Amniotic epithelial cell (primary cell): ENCODE measurements at regions not wholly inside any gene's neighbourhood (a gene's known extent, or its start where the extent isn't known, plus 50 kb on each side); places are given as distances from the start of the nearest gene placed in this dataset.
A peak's percentile ranks its signal among the peaks of the same experiment; 100 is the strongest.

Experiments
- DNase-seq: peaks from one replicate; pipeline ENCODE4 v3.0.0-alpha.2; 2010; ENCODE audit warnings: low read depth

DNA sequence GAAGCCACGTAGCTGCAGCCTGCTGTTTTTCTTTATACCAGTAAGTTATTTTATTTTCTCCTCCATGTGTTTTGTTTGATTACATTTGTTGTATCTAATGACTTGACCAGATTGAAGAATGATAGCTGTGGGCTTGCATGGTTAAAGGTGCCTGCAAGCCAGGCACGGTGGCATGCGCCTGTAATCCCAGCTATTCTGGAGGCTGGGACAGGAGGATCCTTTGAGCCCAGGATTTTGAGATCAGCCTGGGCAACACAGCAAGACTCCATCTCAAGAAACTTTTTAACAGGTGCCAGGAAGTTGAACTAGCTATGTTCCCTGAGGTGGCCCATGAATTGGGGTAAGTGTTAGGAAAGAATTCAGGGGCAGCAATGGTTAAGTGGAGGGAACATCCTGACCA is 179.4 kb downstream of the IRS1 start:
- DNase-seq, result no peak

DNA sequence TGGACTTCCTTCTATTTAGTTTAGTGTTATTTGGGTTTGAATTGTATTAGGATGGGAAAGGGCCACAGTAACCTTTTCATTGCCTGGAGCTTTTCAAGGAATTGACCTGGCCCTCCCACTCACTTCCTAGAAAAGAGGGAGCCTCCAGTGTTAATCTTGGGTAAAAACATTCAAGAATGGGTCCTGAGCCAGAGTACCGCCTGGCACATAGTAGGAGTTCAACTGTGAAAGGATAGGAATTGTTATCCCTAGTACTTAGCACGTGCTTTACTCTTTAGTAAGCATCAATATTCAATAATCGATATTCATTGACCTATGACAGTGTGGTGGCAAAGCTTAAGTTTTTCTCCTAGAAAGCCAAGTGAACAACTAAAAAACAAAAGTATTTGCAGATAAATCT is 179.9 kb downstream of the IRS1 start:
- no peak for DNase-seq

- no peak for DNase-seq
Measured at GRCh38 chr2:226618875-226619605, 180.6 kb downstream of the IRS1 start.

DNA sequence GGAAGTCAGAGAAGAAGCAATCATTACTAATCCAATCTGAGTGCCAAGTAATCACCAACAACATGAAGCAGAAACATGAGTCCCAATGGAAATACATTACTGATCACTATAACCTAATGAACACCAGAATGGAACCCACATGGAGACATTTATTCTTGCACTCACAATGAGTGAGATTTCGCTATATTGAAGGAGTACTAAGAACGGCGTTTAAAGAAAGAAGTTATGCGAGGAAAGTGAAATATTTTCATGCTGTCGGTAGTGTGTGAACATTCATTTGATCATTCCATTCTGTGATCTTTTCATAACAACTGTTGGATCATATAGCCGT is 181.1 kb downstream of the IRS1 start:
- DNase-seq, result no peak

DNA sequence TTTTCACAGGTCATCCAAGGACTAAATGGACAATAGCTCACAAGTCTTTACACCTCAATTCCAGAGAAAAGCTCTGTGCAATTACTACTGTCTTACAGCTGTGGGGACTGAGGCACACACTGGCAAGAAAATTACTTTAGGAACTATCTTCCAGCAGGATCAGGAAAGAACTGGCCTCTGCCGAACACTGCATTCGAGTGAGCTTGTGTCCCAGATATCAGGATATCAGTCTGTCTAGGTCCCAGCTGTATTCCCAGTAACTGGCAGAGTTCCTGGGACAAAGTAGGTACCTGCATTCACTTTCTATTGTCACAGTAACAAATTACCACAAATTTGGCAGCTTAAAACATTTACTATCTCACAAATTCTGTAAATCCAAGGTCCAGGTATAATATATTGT is 183.7 kb downstream of the IRS1 start:
- no peak for DNase-seq

GRCh38 chr2:226611944-226612318 is 187.7 kb downstream of the IRS1 start:
- DNase-seq, result peak; percentile 37

DNA sequence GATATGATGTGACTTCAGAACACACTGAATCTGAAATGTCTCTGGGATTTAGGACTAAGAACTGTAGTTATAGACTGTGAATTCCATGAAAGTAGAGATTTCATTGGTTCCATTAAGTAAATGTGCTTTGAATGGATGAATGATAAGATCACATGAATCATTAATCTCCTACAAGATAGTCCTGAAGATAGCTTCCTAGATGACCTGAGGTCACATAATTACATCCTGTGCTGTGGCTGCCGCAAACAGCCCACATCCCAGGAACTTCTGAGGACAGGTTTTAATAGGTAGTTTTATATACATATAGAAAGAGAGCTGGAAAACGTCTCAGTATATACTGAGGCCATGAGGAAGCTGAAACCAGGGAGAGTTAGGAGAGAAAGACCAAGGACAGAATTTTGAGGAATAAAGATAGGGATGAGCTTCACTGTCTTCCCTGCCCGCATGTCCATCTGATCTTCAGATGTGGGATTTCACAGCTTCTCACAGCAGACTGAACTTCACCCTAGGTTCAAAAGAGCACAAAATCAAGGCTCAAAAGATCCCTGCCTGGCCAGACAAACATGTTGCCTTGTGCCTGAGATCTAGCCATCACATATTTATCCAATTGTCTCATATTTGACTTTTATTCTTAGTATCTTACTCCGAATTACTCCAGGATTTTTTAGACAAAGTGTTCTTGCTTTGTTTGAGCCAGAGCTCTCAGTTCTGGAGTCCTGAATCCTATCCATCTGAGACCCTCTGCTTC is 188.2 kb downstream of the IRS1 start:
- no peak for DNase-seq

GRCh38 chr2:226609366-226609765 is 190.3 kb downstream of the IRS1 start:
- peak; percentile 96 for DNase-seq

GRCh38 chr2:226608451-226608850 is 191.2 kb downstream of the IRS1 start:
- no peak for DNase-seq

DNA sequence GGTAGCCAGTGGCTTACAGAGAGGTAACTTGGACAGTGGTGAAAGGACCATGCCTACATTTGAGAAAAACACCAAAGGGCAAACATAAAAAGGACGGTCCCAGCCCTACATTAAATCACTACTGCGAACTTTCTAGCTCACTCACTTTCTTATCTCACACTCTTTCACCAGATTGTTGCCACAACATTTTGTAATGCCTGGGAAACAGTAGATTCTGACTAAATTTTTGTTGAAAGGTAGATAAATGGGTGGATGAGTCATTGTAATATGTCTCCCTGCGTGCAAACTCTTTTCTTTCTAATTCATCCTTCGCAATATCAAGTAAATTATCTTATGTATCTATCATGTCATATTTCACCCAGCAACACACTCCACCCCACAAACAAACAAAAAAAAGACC is 192.2 kb downstream of the IRS1 start:
- DNase-seq, result peak; percentile 98

GRCh38 chr2:226605642-226606041 is 194.0 kb downstream of the IRS1 start:
- no peak for DNase-seq

DNA sequence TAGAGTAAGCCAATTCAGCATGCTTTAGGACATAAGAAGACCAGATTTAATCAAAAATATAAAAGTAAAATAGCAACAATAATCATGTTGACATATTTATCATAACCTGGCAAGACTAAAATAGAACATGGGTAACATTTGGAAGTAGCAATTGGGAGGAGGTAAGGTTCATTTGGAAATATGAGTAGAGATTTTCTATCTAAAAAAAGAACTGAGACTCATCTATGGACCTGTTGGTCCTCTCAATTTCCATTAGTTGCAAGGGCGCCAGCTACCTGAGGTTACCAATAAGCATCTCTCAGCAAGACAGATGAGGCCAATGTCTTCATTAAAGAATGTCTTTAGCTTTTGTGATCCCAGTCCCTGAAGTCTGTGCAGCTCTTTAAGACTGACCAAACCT is 196.0 kb downstream of the IRS1 start:
- DNase-seq, result no peak

- peak; percentile 81 for DNase-seq
Measured at GRCh38 chr2:226601881-226602662, 197.5 kb downstream of the IRS1 start.

DNA sequence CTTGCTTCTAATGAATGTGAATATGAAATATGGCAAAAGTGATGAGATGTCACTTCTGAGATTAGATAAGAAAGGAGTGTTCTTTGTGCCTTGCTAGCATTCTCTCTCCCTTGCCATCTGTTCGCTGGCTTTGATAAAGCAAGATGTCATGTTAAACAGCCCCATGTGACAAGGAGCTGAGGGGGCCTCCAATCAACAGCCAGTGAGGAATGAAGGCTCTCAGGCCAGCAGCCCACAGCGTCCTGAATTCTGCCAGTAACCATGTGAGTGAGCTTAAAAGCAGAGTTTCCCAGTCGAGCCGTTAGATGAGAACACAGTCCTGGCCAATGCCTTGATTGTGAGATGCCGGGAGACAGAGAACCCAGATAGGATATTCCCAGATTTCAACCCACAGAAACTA is 198.8 kb downstream of the IRS1 start:
- DNase-seq, result no peak

DNA sequence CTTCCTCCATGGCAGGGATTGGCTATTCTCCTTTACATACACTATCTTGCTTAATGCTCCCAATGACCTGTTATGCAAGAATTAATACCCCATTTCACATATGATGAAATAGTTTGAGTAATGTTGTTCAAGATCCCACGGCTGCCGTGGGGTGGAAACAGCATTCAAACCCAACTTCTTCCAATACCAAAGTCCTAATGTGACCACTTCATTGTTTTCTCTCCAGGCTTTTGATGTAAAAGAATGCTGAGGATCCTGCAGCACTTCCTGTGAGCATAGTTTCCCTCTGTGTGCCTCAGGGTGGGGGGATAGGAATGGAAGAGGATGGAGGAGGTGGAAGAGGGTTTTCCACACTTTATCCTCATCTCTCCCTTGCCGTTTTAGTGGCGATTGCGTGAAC is 199.4 kb downstream of the IRS1 start:
- DNase-seq, result peak; percentile 64

DNA sequence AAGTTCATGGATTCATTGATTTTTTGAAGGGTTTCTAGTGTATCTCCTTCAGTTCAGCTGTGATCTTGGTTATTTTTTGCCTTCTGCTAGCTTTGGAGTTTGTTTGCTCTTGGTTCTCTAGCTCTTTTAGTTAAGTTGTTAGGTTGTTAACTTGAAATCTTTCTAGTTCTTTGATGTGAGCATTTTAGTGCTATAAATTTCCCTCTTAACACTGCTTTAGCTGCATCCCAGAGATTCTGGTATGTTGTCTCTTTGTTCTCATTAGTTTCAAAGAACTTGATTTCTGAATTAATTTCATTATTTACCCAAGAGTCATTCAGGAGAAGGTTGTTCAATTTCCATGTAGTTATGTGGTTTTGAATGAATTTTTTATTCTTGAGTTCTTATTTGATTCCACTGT is 210.6 kb downstream of the IRS1 start:
- no peak for DNase-seq

GRCh38 chr2:226585130-226585561 is 214.5 kb downstream of the IRS1 start:
- no peak for DNase-seq

DNA sequence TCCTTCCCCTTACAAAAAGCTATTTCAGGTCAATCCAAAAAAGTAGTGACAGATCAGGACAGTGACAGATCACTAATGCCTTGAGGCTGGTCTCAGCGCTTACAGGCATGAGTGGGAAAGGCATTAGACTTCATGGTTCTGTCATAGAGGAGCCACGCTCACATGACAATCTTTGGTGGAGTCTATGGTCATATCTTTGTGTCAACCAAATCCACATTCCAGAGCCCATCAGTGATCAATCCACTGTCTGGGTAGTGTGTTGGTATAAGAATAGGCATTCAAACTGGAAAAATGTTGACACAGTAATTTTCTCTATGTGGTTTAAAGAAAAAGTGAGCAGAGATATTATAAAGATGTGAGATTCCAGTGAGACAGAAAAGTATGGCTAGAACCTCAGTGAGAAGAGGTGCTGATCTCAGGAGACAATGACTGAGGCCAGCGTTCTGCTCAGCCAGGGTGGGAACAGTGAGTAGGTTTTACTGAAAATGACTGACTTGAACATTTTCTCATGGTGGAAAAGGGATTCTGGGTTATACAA is 215.0 kb downstream of the IRS1 start:
- no peak for DNase-seq

GRCh38 chr2:226583715-226584114 is 215.9 kb downstream of the IRS1 start:
- peak; percentile 87 for DNase-seq

- DNase-seq, result no peak
Measured at GRCh38 chr2:226581661-226582060, 218.0 kb downstream of the IRS1 start.

GRCh38 chr2:226581004-226581403 is 218.6 kb downstream of the IRS1 start:
- peak; percentile 48 for DNase-seq

DNA sequence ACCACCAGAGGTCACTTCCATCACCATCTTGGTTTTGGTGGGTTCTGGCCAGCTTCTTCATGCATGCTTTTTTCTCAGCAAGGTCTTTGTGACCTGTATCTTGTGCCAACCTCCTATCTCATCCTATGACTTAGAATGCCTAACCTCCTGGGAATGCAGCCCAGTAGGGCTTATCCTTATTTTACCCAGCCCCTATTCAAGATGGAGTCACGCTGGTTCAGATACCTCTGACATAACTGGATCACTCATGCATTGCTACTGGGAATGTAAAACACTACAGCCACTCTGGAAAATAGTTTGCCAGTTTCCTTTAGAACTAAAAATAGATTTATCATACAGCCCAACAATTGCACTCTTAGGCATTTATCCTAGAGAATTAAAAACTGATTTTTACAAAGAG is 219.2 kb downstream of the IRS1 start:
- no peak for DNase-seq

DNA sequence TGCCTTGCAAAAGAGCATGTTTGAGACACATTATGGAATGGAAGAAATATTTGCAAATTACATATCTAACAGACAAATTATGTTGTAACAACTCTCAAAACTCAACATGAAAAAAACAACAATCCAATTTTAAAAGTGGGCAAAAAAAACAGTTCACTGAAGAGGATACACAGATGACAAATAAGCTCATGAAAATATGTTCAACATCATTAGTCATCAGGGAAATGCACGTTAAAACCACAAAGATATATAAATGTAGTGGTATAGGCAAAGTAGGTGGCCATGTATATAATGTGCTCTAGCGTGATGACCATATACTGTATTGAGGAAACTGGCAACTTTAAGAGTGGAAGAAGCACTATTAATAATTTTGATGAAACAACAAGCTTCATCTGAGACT is 220.1 kb downstream of the IRS1 start:
- no peak for DNase-seq
